ENCODE measurements at regions not wholly inside any gene's neighbourhood (a gene's known extent, or its start where the extent isn't known, plus 50 kb on each side); places are given as distances from the start of the nearest gene placed in this dataset.
"Not testable (repeated sequence)": the region's sequence is repeated elsewhere in the genome, so short reads cannot be mapped to it uniquely, and the experiment has no call there.

- DNase-seq, result no peak
These were observed 131.9 kb downstream of the NPR3 start for GRCh38 chr5:32842813-32843530.

GRCh38 chr5:32843531-32843895 is 132.4 kb downstream of the NPR3 start:
- DNase-seq, result no peak

GRCh38 chr5:32845171-32845570 is 134.1 kb downstream of the NPR3 start:
- DNase-seq, result no peak

- DNase-seq, result no peak
These were observed 137.0 kb downstream of the NPR3 start for GRCh38 chr5:32848120-32848519.

- no peak for DNase-seq
These were observed 137.6 kb downstream of the NPR3 start for GRCh38 chr5:32848681-32849080.

GRCh38 chr5:32850817-32851496 is 139.8 kb downstream of the NPR3 start:
- no peak for DNase-seq

- DNase-seq, result no peak
These were observed 140.5 kb downstream of the NPR3 start for GRCh38 chr5:32851559-32852173.

- DNase-seq, result no peak
These were observed 141.4 kb downstream of the NPR3 start for GRCh38 chr5:32852535-32852934.

GRCh38 chr5:32852976-32853375 is 141.9 kb downstream of the NPR3 start:
- DNase-seq, result no peak

- DNase-seq, result no peak
These were observed 143.4 kb downstream of the NPR3 start for GRCh38 chr5:32854473-32854872.

GRCh38 chr5:32859211-32859641 is 148.1 kb downstream of the NPR3 start:
- no peak for DNase-seq

GRCh38 chr5:32865475-32865874 is 154.4 kb downstream of the NPR3 start:
- DNase-seq, result no peak

GRCh38 chr5:32866138-32866537 is 155.0 kb downstream of the NPR3 start:
- DNase-seq, result no peak

GRCh38 chr5:32869216-32869615 is 158.1 kb downstream of the NPR3 start:
- no peak for DNase-seq

- DNase-seq, result no peak
These were observed 165.7 kb downstream of the NPR3 start for GRCh38 chr5:32876791-32877190.

GRCh38 chr5:32879364-32879763 is 168.2 kb downstream of the NPR3 start:
- DNase-seq, result not testable (repeated sequence)

- no peak for DNase-seq
These were observed 169.7 kb downstream of the NPR3 start for GRCh38 chr5:32880796-32881195.

GRCh38 chr5:32887390-32887789 is 176.3 kb downstream of the NPR3 start:
- no peak for DNase-seq

- DNase-seq, result no peak
These were observed 178.0 kb downstream of the NPR3 start for GRCh38 chr5:32889078-32889477.

- DNase-seq, result no peak
These were observed 192.5 kb downstream of the NPR3 start for GRCh38 chr5:32903613-32904012.

GRCh38 chr5:32908641-32909040 is 197.5 kb downstream of the NPR3 start:
- DNase-seq, result no peak

- DNase-seq, result no peak
These were observed 198.1 kb downstream of the NPR3 start for GRCh38 chr5:32909207-32909606.

- no peak for DNase-seq
These were observed 205.5 kb downstream of the NPR3 start for GRCh38 chr5:32916648-32917047.

GRCh38 chr5:32928761-32929160 is 217.6 kb downstream of the NPR3 start:
- DNase-seq, result no peak
